Stomach (tissue), 8 donors: ENCODE measurements at regions not wholly inside any gene's neighbourhood (a gene's known extent, or its start where the extent isn't known, plus 50 kb on each side); places are given as distances from the start of the nearest gene placed in this dataset.

Experiments
- DNase-seq, 2 donors: peaks; one replicate each; pipeline versions ENCODE4 v3.0.0 to v3.0.0-alpha.2; 2013 to 2019
- H3K27ac ChIP-seq, 5 donors: fragments of 200-600 bp in 4 of 5; sonication (generic) in 4 of 5; one replicate each; pipeline ENCODE4 v1.5.1; 2013 to 2019; ENCODE audit warnings: mild to moderate bottlenecking in 1 of 5, moderate library complexity in 1 of 5
- H3K27me3 ChIP-seq, 3 donors: fragments of 200-600 bp; sonication (generic); one replicate each; pipeline ENCODE4 v1.5.1; 2017 to 2019; ENCODE audit warnings: mixed run types in 1 of 3
- H3K36me3 ChIP-seq, 4 donors: fragments of 200-600 bp; sonication (generic); 1 replicate in 3 of 4; 2 replicates in 1 of 4; pipeline ENCODE4 v1.5.1; 2016 to 2019
- H3K4me1 ChIP-seq, 4 donors: fragments of 200-600 bp; sonication (generic); one replicate each; pipeline ENCODE4 v1.5.1; 2016 to 2019
- H3K4me3 ChIP-seq, 4 donors: fragments of 200-600 bp; sonication (generic) in 3 of 4; one replicate each; pipeline ENCODE4 v1.5.1; 2016 to 2019; ENCODE audit warnings: mild to moderate bottlenecking in 1 of 4
- H3K9me3 ChIP-seq, 4 donors: fragments of 200-600 bp; sonication (generic); one replicate each; pipeline ENCODE4 v1.5.1; 2016 to 2019
- EP300 ChIP-seq: sonication (generic); formaldehyde crosslinking; IDR thresholded peaks from one replicate; pipeline ENCODE4 v1.6.1; 2017; ENCODE audit warnings: antibody characterized with exemption
- POLR2A ChIP-seq, 4 donors: fragments of 450-650 bp; IDR thresholded peaks; one replicate each; pipeline ENCODE4 v1.6.1; 2016; ENCODE audit warnings: antibody characterized with exemption in 4 of 4, control low read depth in 2 of 4, mild to moderate bottlenecking in 1 of 4, moderate library complexity in 1 of 4
- POLR2AphosphoS5 ChIP-seq, 3 donors: sonication (generic); formaldehyde crosslinking; IDR thresholded peaks; one replicate each; pipeline ENCODE4 v1.6.1; 2016; ENCODE audit warnings: antibody characterized with exemption in 3 of 3
- WGBS, 5 donors: extraction: QIAGEN DNeasy Blood & Tissue Kit in 3 of 5; methylation state at CpG; one replicate each; pipeline versions ENCODE4 v1.1.5 to v1.1.7; 2013 to 2018; 5-methylcytosine and 5-hydroxymethylcytosine counted together
- intact Hi-C: fragments of 100-400 bp; cut with DNase I; formaldehyde crosslinking; loops from one replicate; pipeline ENCODE4 v1.15.1; 2023; ENCODE audit warnings: low total_unique reads
- TF ChIP-seq, protein P1 (sequence below), 7 experiments: fragments of 450-650 bp in 4 of 7; fragments of 200-600 bp in 3 of 7; sonication (generic) in 3 of 7; IDR thresholded peaks; one replicate each; pipeline ENCODE4 v1.5.1; 2016 to 2019; ENCODE audit warnings: antibody characterized with exemption in 7 of 7, control low read depth in 2 of 7, mild to moderate bottlenecking in 1 of 7
- donor health status: healthy with polysubstance abuse.
- donor health status: Bipolar disorder and iron deficiency.
- donor health status: healthy.

- Histone ChIP-seq H3K27ac (no peak overlapping the region), H3K36me3 (no peaks in the 10 kb centered on the region), H3K4me1 (no peaks in the 10 kb centered on the region), H3K27me3 (no peaks in the 10 kb centered on the region), H3K4me3 (no peak overlapping the region), H3K9me3 (no peaks in the 10 kb centered on the region)
- no peak for DNase-seq
- TF ChIP-seq POLR2AphosphoS5 (IDR thresholded peaks at IDR 0.05) (no peak), POLR2A (IDR thresholded peaks at IDR 0.05) (no peak), EP300 (no peak)
- TF ChIP-seq, protein P1, sequence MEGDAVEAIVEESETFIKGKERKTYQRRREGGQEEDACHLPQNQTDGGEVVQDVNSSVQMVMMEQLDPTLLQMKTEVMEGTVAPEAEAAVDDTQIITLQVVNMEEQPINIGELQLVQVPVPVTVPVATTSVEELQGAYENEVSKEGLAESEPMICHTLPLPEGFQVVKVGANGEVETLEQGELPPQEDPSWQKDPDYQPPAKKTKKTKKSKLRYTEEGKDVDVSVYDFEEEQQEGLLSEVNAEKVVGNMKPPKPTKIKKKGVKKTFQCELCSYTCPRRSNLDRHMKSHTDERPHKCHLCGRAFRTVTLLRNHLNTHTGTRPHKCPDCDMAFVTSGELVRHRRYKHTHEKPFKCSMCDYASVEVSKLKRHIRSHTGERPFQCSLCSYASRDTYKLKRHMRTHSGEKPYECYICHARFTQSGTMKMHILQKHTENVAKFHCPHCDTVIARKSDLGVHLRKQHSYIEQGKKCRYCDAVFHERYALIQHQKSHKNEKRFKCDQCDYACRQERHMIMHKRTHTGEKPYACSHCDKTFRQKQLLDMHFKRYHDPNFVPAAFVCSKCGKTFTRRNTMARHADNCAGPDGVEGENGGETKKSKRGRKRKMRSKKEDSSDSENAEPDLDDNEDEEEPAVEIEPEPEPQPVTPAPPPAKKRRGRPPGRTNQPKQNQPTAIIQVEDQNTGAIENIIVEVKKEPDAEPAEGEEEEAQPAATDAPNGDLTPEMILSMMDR (IDR thresholded peaks at IDR 0.05): no peak
- intact Hi-C loops: no loop called here
- 76 to 83% (median 78%) methylated on average over 7 of the region's 7 CpGs for WGBS, 5 donors
Measured at GRCh38 chr1:81192647-81193642, 607.8 kb upstream of the ADGRL2 start.

GRCh38 chr1:81190003-81190402 lies 610.7 kb upstream of the ADGRL2 start:
- no peaks in the 10 kb centered on the region for H3K27me3 ChIP-seq
- H3K9me3 ChIP-seq: no peaks in the 10 kb centered on the region
- TF ChIP-seq POLR2AphosphoS5 (IDR thresholded peaks at IDR 0.05) (no peak), POLR2A (IDR thresholded peaks at IDR 0.05) (no peak), EP300 (no peak)
- TF ChIP-seq, protein P1 (IDR thresholded peaks at IDR 0.05): no peak
- intact Hi-C loops: no loop called here
- H3K4me3 ChIP-seq: no peak overlapping the region
- WGBS, 5 donors: 89 to 95% (median 94%) methylated on average over 3 of the region's 3 CpGs
- no peak for DNase-seq
- H3K36me3 ChIP-seq: no peaks in the 10 kb centered on the region
- H3K27ac ChIP-seq: no peak overlapping the region
- H3K4me1 ChIP-seq: no peaks in the 10 kb centered on the region

- H3K4me1 ChIP-seq: no peaks in the 10 kb centered on the region
- H3K4me3 ChIP-seq: no peak overlapping the region
- no peak for DNase-seq
- H3K9me3 ChIP-seq: no peaks in the 10 kb centered on the region
- no peak overlapping the region for H3K27ac ChIP-seq
- 69 to 89% (median 82%) methylated on average over 1 of the region's 1 CpG for WGBS, 5 donors
- intact Hi-C loops: no loop called here
- no peak for TF ChIP-seq POLR2A (IDR thresholded peaks at IDR 0.05)
- TF ChIP-seq EP300: no peak
- TF ChIP-seq, protein P1 (IDR thresholded peaks at IDR 0.05): no peak
- TF ChIP-seq POLR2AphosphoS5 (IDR thresholded peaks at IDR 0.05): no peak
- no peaks in the 10 kb centered on the region for H3K27me3 ChIP-seq
- no peaks in the 10 kb centered on the region for H3K36me3 ChIP-seq
Measured at GRCh38 chr1:81187635-81188034, 613.1 kb upstream of the ADGRL2 start.

- Histone ChIP-seq H3K27me3 (no peaks in the 10 kb centered on the region), H3K9me3 (peaks cover 0 to 6% (median 1%) of the 10 kb centered on the region in 4 donors), H3K4me3 (no peak overlapping the region), H3K36me3 (no peaks in the 10 kb centered on the region), H3K27ac (no peak overlapping the region), H3K4me1 (no peaks in the 10 kb centered on the region)
- intact Hi-C loops: no loop called here
- WGBS, 5 donors: 67 to 85% (median 80%) methylated on average over 2 of the region's 2 CpGs
- TF ChIP-seq POLR2AphosphoS5 (IDR thresholded peaks at IDR 0.05): no peak
- TF ChIP-seq, protein P1 (IDR thresholded peaks at IDR 0.05): no peak
- TF ChIP-seq POLR2A (IDR thresholded peaks at IDR 0.05): no peak
- no peak for TF ChIP-seq EP300
- no peak for DNase-seq
Measured at GRCh38 chr1:81186261-81186660, 614.5 kb upstream of the ADGRL2 start.
